ENCODE measurements at regions not wholly inside any gene's neighbourhood (a gene's known extent, or its start where the extent isn't known, plus 50 kb on each side); places are given as distances from the start of the nearest gene placed in this dataset.

- ATAC-seq = no peak
- TF ChIP-seq ZFP30 (CRISPR knock-in tag; IDR thresholded peaks at IDR 0.05) = no peak
Observed at GRCh38 chr15:93233710-93234109, 144.7 kb upstream of the RGMA start.

- TF ChIP-seq ZNF70 (CRISPR knock-in tag; IDR thresholded peaks at IDR 0.05) (no peak), RARB (CRISPR knock-in tag; IDR thresholded peaks at IDR 0.05) (no peak), ARNTL (CRISPR knock-in tag; IDR thresholded peaks at IDR 0.05; ENCODE audit: borderline replicate concordance, low read depth) (no peak), CREB5 (CRISPR knock-in tag; IDR thresholded peaks at IDR 0.05; ENCODE audit: low read depth) (no peak)
- ATAC-seq = no peak
Observed at GRCh38 chr15:93232845-93233244, 143.8 kb upstream of the RGMA start.

GRCh38 chr15:93231994-93232393, 143.0 kb upstream of the RGMA start:
- ATAC-seq = no peak
- TF ChIP-seq TCF4 (CRISPR knock-in tag; IDR thresholded peaks at IDR 0.05; ENCODE audit: borderline replicate concordance) = no peak
- TF ChIP-seq PATZ1 (CRISPR knock-in tag; IDR thresholded peaks at IDR 0.05; ENCODE audit: borderline replicate concordance) = no peak
- no peak for TF ChIP-seq GLIS3 (CRISPR knock-in tag; IDR thresholded peaks at IDR 0.05)
- no peak for TF ChIP-seq ZNF70 (CRISPR knock-in tag; IDR thresholded peaks at IDR 0.05)
- no peak for TF ChIP-seq ZFP30 (CRISPR knock-in tag; IDR thresholded peaks at IDR 0.05)
- no peak for TF ChIP-seq TOX (CRISPR knock-in tag; IDR thresholded peaks at IDR 0.05; ENCODE audit: borderline replicate concordance)
- no peak for TF ChIP-seq CREB5 (CRISPR knock-in tag; IDR thresholded peaks at IDR 0.05; ENCODE audit: low read depth)
- TF ChIP-seq PPARA (CRISPR knock-in tag; IDR thresholded peaks at IDR 0.05; ENCODE audit: borderline replicate concordance) = no peak

- ATAC-seq = no peak
- TF ChIP-seq TCF4 (CRISPR knock-in tag; IDR thresholded peaks at IDR 0.05; ENCODE audit: borderline replicate concordance) = no peak
- TF ChIP-seq GLIS3 (CRISPR knock-in tag; IDR thresholded peaks at IDR 0.05) = no peak
- no peak for TF ChIP-seq TOX (CRISPR knock-in tag; IDR thresholded peaks at IDR 0.05; ENCODE audit: borderline replicate concordance)
- no peak for TF ChIP-seq ZNF70 (CRISPR knock-in tag; IDR thresholded peaks at IDR 0.05)
- no peak for TF ChIP-seq RARB (CRISPR knock-in tag; IDR thresholded peaks at IDR 0.05)
- TF ChIP-seq ESRRG (CRISPR knock-in tag; IDR thresholded peaks at IDR 0.05) = no peak
- TF ChIP-seq POU6F1 (CRISPR knock-in tag; IDR thresholded peaks at IDR 0.05; ENCODE audit: borderline replicate concordance, low read depth) = no peak
- TF ChIP-seq ZFP30 (CRISPR knock-in tag; IDR thresholded peaks at IDR 0.05) = no peak
- TF ChIP-seq ZNF8 (CRISPR knock-in tag; IDR thresholded peaks at IDR 0.05) = no peak
- no peak for TF ChIP-seq ZC3H10 (CRISPR knock-in tag; IDR thresholded peaks at IDR 0.05)
- TF ChIP-seq SNAI2 (CRISPR knock-in tag; IDR thresholded peaks at IDR 0.05) = no peak
- TF ChIP-seq ZNF565 (CRISPR knock-in tag; conservative IDR thresholded peaks at IDR 0.05; ENCODE audit: low read depth) = no peak
- TF ChIP-seq TSHZ2 (CRISPR knock-in tag; IDR thresholded peaks at IDR 0.05) = no peak
- no peak for TF ChIP-seq ARNTL (CRISPR knock-in tag; IDR thresholded peaks at IDR 0.05; ENCODE audit: borderline replicate concordance, low read depth)
- TF ChIP-seq CSRNP3 (CRISPR knock-in tag; IDR thresholded peaks at IDR 0.05) = no peak
- no peak for TF ChIP-seq PPARA (CRISPR knock-in tag; IDR thresholded peaks at IDR 0.05; ENCODE audit: borderline replicate concordance)
Observed at GRCh38 chr15:93231261-93231925, 142.4 kb upstream of the RGMA start.
